Lung (tissue), 11 donors: ENCODE measurements at regions not wholly inside any gene's neighbourhood (a gene's known extent, or its start where the extent isn't known, plus 50 kb on each side); places are given as distances from the start of the nearest gene placed in this dataset.

Source experiments
- ATAC-seq: fragments of 200-7000 bp; cut with Tn5 transposase; one replicate; pipeline ENCODE4 v1.9.1; 2020; ENCODE audit warnings: moderate number of reproducible peaks; ENCODE audit not compliant: insufficient read depth, low FRiP score
- DNase-seq, 3 donors: peaks; one replicate each; pipeline ENCODE4 v3.0.0-alpha.2; 2013 to 2017
- H3K27ac ChIP-seq, 2 donors: one replicate each; pipeline ENCODE4 v1.5.1; 2013; ENCODE audit warnings: mild to moderate bottlenecking in 2 of 2, moderate library complexity in 2 of 2, control low read depth in 1 of 2, inconsistent platforms in 1 of 2, low read depth in 1 of 2, low read length in 1 of 2
- H3K27me3 ChIP-seq, 3 donors: one replicate each; pipeline ENCODE4 v1.5.1; 2013; ENCODE audit warnings: low read length in 2 of 3; ENCODE audit not compliant: control insufficient read depth in 3 of 3, insufficient read depth in 3 of 3
- H3K36me3 ChIP-seq, 4 donors: one replicate each; pipeline ENCODE4 v1.5.1; 2013; ENCODE audit warnings: low read length in 4 of 4, mild to moderate bottlenecking in 1 of 4, moderate library complexity in 1 of 4; ENCODE audit not compliant: control insufficient read depth in 4 of 4, insufficient read depth in 4 of 4
- H3K4me1 ChIP-seq, 5 donors: one replicate each; pipeline ENCODE4 v1.5.1; 2013; ENCODE audit warnings: low read length in 5 of 5, mild to moderate bottlenecking in 2 of 5, moderate library complexity in 1 of 5; ENCODE audit not compliant: control insufficient read depth in 5 of 5, insufficient read depth in 5 of 5
- H3K4me3 ChIP-seq: one replicate; pipeline ENCODE4 v1.5.1; 2013; ENCODE audit warnings: mild to moderate bottlenecking, control low read depth, moderate library complexity
- H3K9ac ChIP-seq, 2 donors: one replicate each; pipeline ENCODE4 v1.5.1; 2013; ENCODE audit warnings: low read length in 2 of 2, control low read depth in 1 of 2; ENCODE audit not compliant: insufficient read depth in 1 of 2
- H3K9me3 ChIP-seq, 4 donors: one replicate each; pipeline ENCODE4 v1.5.1; 2013; ENCODE audit warnings: low read length in 3 of 4, mild to moderate bottlenecking in 1 of 4, moderate library complexity in 1 of 4; ENCODE audit not compliant: control insufficient read depth in 4 of 4, insufficient read depth in 3 of 4
- WGBS, 2 donors: extraction: QIAGEN DNeasy Blood & Tissue Kit; methylation state at CpG; one replicate each; pipeline ENCODE4 v1.1.7; 2013; 5-methylcytosine and 5-hydroxymethylcytosine counted together
- TF ChIP-seq, protein P1 (sequence below): IDR thresholded peaks from 2 replicates; pipeline ENCODE4 v1.5.1; 2012; ENCODE audit warnings: mild to moderate bottlenecking; ENCODE audit errors: control extremely low read depth, extremely low read depth
- donor health status: control.
- donor health status: control.
- donor health status: Bipolar disorder and iron deficiency.
- donor health status: healthy.
- donor health status: DM: yes; HTN: yes; CAD: no.

DNA sequence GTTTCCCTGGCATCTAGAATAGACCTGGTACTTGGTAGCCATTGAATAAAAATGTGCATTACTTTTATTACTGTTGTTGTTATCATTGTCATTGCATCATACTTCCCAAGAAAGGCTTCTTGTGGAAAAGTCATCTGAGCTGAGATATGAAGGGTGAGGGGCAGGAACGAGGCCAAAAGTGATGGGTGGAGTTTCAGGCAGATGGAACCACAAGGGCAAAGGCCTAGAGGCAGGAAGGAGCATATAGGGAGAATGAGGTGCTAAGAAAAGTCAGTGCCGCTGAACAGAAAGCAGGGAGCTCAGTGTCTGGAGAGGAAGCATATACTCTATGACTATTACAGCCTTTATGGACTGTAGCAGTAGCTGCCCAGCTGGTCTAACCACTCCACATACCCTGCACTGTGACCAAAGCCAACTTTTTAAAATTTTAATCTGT, 219.3 kb downstream of the SPP2 start:
- DNase-seq (peak; percentile 32 to 74 (median 56)), ATAC-seq (no peak)
- Histone ChIP-seq H3K4me1 (peaks cover 0 to 9% (median 5%) of the 10 kb centered on the region in 5 donors), H3K9ac (no peak overlapping the region), H3K27ac (no peak overlapping the region), H3K4me3 (no peak overlapping the region), H3K9me3 (no peaks in the 10 kb centered on the region), H3K27me3 (no peaks in the 10 kb centered on the region), H3K36me3 (no peaks in the 10 kb centered on the region)
- TF ChIP-seq, protein P1, sequence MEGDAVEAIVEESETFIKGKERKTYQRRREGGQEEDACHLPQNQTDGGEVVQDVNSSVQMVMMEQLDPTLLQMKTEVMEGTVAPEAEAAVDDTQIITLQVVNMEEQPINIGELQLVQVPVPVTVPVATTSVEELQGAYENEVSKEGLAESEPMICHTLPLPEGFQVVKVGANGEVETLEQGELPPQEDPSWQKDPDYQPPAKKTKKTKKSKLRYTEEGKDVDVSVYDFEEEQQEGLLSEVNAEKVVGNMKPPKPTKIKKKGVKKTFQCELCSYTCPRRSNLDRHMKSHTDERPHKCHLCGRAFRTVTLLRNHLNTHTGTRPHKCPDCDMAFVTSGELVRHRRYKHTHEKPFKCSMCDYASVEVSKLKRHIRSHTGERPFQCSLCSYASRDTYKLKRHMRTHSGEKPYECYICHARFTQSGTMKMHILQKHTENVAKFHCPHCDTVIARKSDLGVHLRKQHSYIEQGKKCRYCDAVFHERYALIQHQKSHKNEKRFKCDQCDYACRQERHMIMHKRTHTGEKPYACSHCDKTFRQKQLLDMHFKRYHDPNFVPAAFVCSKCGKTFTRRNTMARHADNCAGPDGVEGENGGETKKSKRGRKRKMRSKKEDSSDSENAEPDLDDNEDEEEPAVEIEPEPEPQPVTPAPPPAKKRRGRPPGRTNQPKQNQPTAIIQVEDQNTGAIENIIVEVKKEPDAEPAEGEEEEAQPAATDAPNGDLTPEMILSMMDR = no peak
- 44 to 67% methylated on average over 2 of the region's 2 CpGs for WGBS, 2 donors

DNA sequence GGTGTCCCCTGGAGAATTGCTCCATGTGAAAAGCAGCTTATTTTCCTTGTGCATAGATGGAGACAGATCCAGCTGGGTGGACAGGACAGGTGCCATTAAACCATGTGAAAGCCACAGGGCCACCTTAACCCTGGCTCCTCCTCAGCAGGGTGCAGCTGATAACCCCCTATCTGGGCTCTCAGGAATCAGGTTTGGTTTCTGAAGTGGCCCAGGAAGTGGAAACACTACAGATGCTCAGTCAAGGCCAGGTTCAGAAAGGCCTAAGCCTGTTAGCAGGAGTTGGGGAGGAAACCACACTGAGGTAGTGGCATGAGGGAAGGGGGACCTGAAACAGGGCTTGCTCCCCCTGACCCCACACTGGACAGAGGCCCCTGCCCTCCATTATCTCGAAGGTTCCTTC, 217.0 kb downstream of the SPP2 start:
- Histone ChIP-seq H3K4me3 (no peak overlapping the region), H3K4me1 (peaks cover 0 to 9% (median 5%) of the 10 kb centered on the region in 5 donors), H3K27ac (no peak overlapping the region), H3K9me3 (no peaks in the 10 kb centered on the region), H3K36me3 (no peaks in the 10 kb centered on the region), H3K27me3 (no peaks in the 10 kb centered on the region), H3K9ac (no peak overlapping the region)
- WGBS, 2 donors = 84 to 86% methylated on average over 1 of the region's 1 CpG
- no peak for DNase-seq
- ATAC-seq = no peak
- TF ChIP-seq, protein P1 = no peak

DNA sequence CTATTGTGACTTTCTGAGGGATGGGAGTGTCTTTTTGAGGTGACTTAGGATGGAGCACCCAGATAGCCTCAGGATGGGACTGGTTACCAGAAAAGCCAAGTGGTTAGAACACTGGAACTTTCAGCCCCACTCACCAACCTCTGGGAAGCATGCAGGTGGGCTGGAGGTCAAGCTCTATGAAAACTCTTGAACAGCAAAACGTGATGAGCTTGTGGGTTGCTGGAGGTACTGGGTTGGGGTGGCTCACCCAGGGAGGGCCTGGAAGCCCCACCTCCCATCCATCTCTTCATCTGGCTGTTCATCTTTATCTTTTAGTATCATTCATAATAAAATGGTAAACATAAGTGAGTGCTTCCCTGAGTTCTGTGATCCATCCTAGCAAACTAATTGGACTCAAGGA, 216.4 kb downstream of the SPP2 start:
- WGBS, 2 donors = 88 to 89% methylated on average over 1 of the region's 1 CpG
- TF ChIP-seq, protein P1 = no peak
- Histone ChIP-seq H3K27me3 (no peaks in the 10 kb centered on the region), H3K9me3 (no peaks in the 10 kb centered on the region), H3K4me1 (peaks cover 0 to 9% (median 5%) of the 10 kb centered on the region in 5 donors), H3K27ac (no peak overlapping the region), H3K36me3 (no peaks in the 10 kb centered on the region), H3K4me3 (no peak overlapping the region), H3K9ac (no peak overlapping the region)
- ATAC-seq = no peak
- no peak for DNase-seq

DNA sequence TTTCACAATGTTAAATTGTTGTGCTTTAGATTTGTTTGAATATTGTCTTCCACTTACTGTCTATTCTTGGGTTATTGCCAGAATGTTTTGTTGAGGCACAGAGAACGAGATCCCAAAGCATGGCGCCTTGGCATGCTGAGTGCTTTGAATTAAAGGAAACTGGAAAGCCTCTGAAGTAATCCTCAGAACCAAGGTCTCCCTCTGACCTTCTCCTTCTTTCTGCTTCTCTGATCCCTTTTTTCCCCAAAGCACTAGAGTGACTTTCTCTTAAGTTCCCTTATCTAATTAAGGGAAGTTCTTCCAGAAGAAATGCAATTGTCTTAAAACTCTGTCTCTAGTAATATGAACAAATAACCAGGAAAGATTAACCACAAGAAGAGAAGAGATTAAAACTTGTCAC, 214.7 kb downstream of the SPP2 start:
- no peak for ATAC-seq

More for the DNA sequence above, 214.7 kb downstream of the SPP2 start:
- peaks cover 0 to 9% (median 5%) of the 10 kb centered on the region in 5 donors for H3K4me1 ChIP-seq
- TF ChIP-seq, protein P1 = no peak
- no peak overlapping the region for H3K4me3 ChIP-seq
- H3K9ac ChIP-seq = no peak overlapping the region
- no peak overlapping the region for H3K27ac ChIP-seq
- H3K36me3 ChIP-seq = no peaks in the 10 kb centered on the region
- 81 to 86% methylated on average over 2 of the region's 2 CpGs for WGBS, 2 donors
- no peaks in the 10 kb centered on the region for H3K9me3 ChIP-seq
- no peak for DNase-seq
- no peaks in the 10 kb centered on the region for H3K27me3 ChIP-seq
